ENCODE measurements at regions not wholly inside any gene's neighbourhood (a gene's known extent, or its start where the extent isn't known, plus 50 kb on each side); places are given as distances from the start of the nearest gene placed in this dataset.
A peak's percentile ranks its signal among the peaks of the same experiment; 100 is the strongest.

DNA sequence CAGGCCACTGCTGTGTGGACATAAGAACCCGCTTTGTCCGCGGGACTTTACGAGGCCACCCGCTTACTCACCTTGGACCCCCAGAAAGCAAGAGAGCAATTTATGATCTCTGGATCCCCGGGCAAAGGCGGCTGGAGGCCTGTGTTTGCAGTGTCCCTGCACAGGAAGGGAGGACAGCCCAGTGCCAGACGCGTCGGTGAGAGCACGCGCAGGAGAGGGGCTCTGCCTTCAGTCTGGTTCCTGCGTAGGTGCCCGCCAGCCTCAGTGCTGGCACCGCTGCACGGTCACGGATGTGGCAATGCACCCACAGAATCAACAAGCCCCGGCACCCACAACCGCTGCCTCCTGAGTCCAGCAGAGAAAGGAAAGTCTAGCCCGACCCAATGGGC is 248.4 kb downstream of the C16orf95 start:
- WGBS, 2 experiments, result 93 to 94% methylated on average over 20 of the region's 20 CpGs
- Histone ChIP-seq H3K27me3 (ENCODE audit: control insufficient read depth, insufficient read depth, low read length, poor library complexity, severe bottlenecking) (peaks cover 3% of the 10 kb centered on the region), H3K4me1 (ENCODE audit: control insufficient read depth, insufficient read depth, low read length) (peaks cover 9% of the 10 kb centered on the region)

DNA sequence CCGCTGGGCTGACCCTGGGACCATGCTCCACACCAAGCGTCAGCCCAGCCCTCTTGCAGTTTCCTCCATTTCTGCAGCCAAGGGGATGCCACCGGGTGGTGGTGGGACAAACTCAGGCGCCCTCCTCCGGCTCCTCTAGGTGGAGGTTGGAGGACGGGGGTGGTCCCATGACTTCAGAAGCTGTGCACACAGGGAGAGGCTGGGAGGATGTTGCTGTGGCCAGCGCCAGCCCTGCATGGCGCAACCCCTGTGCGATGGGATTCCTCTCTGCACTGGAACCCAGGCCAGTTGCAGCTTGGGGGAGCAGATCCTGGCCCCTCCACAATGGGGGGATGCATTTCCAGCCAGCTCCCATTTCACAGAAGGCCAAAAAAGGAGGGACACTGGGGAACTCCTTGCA is 246.5 kb downstream of the C16orf95 start:
- Histone ChIP-seq H3K4me3 (ENCODE audit: insufficient read depth, low read depth, low read length) (no peak overlapping the region), H3K27ac (ENCODE audit: insufficient read depth, low read depth, low read length, poor library complexity, severe bottlenecking) (no peak overlapping the region)
- 94% methylated on average over 9 of the region's 9 CpGs for WGBS, 2 experiments

More for the DNA sequence above, 248.4 kb downstream of the C16orf95 start:
- Histone ChIP-seq H3K9me3 (ENCODE audit: control insufficient read depth, low read length) (no peaks in the 10 kb centered on the region), H3K4me3 (ENCODE audit: insufficient read depth, low read depth, low read length) (no peak overlapping the region), H3K36me3 (ENCODE audit: control insufficient read depth, insufficient read depth, low read length) (no peaks in the 10 kb centered on the region), H3K27ac (ENCODE audit: insufficient read depth, low read depth, low read length, poor library complexity, severe bottlenecking) (no peak overlapping the region)

DNA sequence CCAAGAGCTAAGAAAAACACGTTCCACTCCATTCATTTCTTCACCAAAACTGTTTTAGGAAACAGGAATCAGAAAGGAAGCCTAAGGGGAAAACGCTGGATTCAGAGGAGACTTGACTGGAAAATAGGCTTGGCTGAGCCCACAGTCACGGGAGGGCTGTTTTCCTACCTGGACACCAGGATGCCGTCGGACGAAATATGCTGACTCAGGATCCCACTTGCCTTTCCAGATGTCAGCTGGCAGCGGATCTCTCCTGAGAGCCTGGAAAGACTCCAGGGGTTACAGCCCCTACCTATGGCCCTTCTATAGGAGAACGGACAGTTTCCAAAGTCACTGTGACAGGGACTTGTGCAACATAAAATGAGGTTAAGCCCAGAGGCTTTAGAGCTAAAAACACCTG is 245.1 kb downstream of the C16orf95 start:
- Histone ChIP-seq H3K36me3 (ENCODE audit: control insufficient read depth, insufficient read depth, low read length) (no peaks in the 10 kb centered on the region), H3K4me3 (ENCODE audit: insufficient read depth, low read depth, low read length) (no peak overlapping the region), H3K27ac (ENCODE audit: insufficient read depth, low read depth, low read length, poor library complexity, severe bottlenecking) (no peak overlapping the region), H3K9me3 (ENCODE audit: control insufficient read depth, low read length) (no peaks in the 10 kb centered on the region), H3K27me3 (ENCODE audit: control insufficient read depth, insufficient read depth, low read length, poor library complexity, severe bottlenecking) (no peaks in the 10 kb centered on the region), H3K4me1 (ENCODE audit: control insufficient read depth, insufficient read depth, low read length) (peaks cover 18% of the 10 kb centered on the region)
- WGBS, 2 experiments, result 91 to 95% methylated on average over 8 of the region's 8 CpGs

More for the DNA sequence above, 246.5 kb downstream of the C16orf95 start:
- Histone ChIP-seq H3K4me1 (ENCODE audit: control insufficient read depth, insufficient read depth, low read length) (peaks cover 18% of the 10 kb centered on the region), H3K9me3 (ENCODE audit: control insufficient read depth, low read length) (no peaks in the 10 kb centered on the region), H3K27me3 (ENCODE audit: control insufficient read depth, insufficient read depth, low read length, poor library complexity, severe bottlenecking) (no peaks in the 10 kb centered on the region), H3K36me3 (ENCODE audit: control insufficient read depth, insufficient read depth, low read length) (no peaks in the 10 kb centered on the region)

DNA sequence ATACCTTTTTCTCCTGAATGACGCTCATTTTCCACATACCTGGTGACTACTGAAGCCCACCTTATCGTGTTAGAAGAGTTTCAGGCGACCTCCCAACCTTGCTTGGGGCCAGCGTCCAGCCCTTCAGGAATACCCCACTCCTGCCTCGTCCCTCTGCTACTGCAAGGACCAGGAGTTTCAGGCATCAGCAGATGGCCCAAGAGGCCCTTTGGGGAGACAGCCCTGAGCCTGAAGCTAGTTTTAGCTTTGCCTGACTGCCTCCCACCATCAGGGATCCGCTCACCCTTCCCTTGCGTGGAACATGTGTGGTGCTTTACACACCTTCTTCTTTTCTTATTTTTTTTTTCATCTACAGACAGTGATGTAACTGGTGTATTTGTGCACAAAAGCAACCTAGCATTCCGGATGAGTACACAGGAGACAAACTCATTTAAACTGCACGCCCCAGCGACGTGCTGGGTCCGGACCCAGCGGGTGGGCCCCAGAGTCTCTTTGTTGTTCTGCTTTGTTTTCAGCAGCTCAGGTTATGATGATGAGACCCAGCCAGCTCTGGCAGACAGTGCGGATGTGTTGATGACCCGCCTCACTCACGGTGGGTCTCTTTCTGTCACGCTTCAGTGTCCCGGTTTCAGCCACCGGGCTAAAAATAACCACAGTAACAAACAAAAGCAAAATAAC is 242.4 kb downstream of the C16orf95 start:
- WGBS, 2 experiments, result 84 to 87% methylated on average over 19 of the region's 19 CpGs
- Histone ChIP-seq H3K4me3 (ENCODE audit: insufficient read depth, low read depth, low read length) (no peak overlapping the region), H3K27ac (ENCODE audit: insufficient read depth, low read depth, low read length, poor library complexity, severe bottlenecking) (peak overlapping the region; percentile 2), H3K36me3 (ENCODE audit: control insufficient read depth, insufficient read depth, low read length) (no peaks in the 10 kb centered on the region), H3K27me3 (ENCODE audit: control insufficient read depth, insufficient read depth, low read length, poor library complexity, severe bottlenecking) (no peaks in the 10 kb centered on the region), H3K9me3 (ENCODE audit: control insufficient read depth, low read length) (no peaks in the 10 kb centered on the region), H3K4me1 (ENCODE audit: control insufficient read depth, insufficient read depth, low read length) (peaks cover 9% of the 10 kb centered on the region)

GRCh38 chr16:87075319-87075860 is 241.8 kb downstream of the C16orf95 start:
- H3K4me3 ChIP-seq (ENCODE audit: insufficient read depth, low read depth, low read length), result no peak overlapping the region
- peaks cover 9% of the 10 kb centered on the region for H3K4me1 ChIP-seq (ENCODE audit: control insufficient read depth, insufficient read depth, low read length)
- H3K36me3 ChIP-seq (ENCODE audit: control insufficient read depth, insufficient read depth, low read length), result no peaks in the 10 kb centered on the region
- H3K27me3 ChIP-seq (ENCODE audit: control insufficient read depth, insufficient read depth, low read length, poor library complexity, severe bottlenecking), result no peaks in the 10 kb centered on the region
- no peaks in the 10 kb centered on the region for H3K9me3 ChIP-seq (ENCODE audit: control insufficient read depth, low read length)
- 91 to 94% methylated on average over 12 of the region's 12 CpGs for WGBS, 2 experiments
- no peak overlapping the region for H3K27ac ChIP-seq (ENCODE audit: insufficient read depth, low read depth, low read length, poor library complexity, severe bottlenecking)

GRCh38 chr16:87076331-87076949 is 240.8 kb downstream of the C16orf95 start:
- H3K27ac ChIP-seq (ENCODE audit: insufficient read depth, low read depth, low read length, poor library complexity, severe bottlenecking), result no peak overlapping the region
- 85 to 87% methylated on average over 20 of the region's 20 CpGs for WGBS, 2 experiments
- no peaks in the 10 kb centered on the region for H3K9me3 ChIP-seq (ENCODE audit: control insufficient read depth, low read length)
- no peaks in the 10 kb centered on the region for H3K36me3 ChIP-seq (ENCODE audit: control insufficient read depth, insufficient read depth, low read length)
- peaks cover 9% of the 10 kb centered on the region for H3K4me1 ChIP-seq (ENCODE audit: control insufficient read depth, insufficient read depth, low read length)
- H3K4me3 ChIP-seq (ENCODE audit: insufficient read depth, low read depth, low read length), result no peak overlapping the region
- H3K27me3 ChIP-seq (ENCODE audit: control insufficient read depth, insufficient read depth, low read length, poor library complexity, severe bottlenecking), result no peaks in the 10 kb centered on the region

DNA sequence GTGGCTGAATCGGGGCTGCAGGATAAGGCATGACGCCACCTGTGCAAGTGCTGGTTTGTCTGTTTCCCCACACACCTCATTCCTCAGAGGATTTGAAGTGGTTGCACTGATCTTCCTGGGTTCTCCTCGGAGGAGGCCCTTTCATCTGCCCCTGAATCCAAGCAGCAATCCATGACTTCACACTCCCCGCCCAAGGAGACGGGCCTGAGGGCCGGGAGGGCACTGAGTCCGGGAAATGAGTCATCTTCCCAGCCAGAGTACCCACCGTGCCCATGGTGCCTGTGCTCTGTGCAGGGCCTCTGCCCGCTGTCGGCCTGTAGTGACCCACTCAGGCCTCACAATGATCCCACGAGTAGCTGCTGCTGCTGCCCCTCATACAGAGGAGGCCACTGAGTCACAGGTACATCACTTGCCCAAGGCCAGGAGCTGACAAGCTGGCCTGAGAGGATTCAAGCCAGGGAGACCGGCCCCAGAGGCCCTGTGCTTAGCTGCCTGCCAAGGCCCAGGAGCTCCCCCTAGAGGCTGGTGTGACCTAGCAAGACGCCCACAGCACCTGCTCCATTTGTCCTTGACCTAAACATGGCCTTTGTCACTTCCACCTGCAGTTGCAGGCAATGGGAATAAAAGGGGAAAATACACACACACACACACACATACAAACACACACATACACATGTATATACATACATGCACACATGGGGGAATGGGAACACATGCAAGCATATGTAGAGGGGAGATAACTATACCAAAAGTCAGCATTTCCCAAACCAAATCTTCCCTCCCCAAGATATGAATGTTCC is 240.0 kb downstream of the C16orf95 start:
- H3K36me3 ChIP-seq (ENCODE audit: control insufficient read depth, insufficient read depth, low read length), result no peaks in the 10 kb centered on the region
- H3K4me1 ChIP-seq (ENCODE audit: control insufficient read depth, insufficient read depth, low read length), result peaks cover 9% of the 10 kb centered on the region
- H3K27me3 ChIP-seq (ENCODE audit: control insufficient read depth, insufficient read depth, low read length, poor library complexity, severe bottlenecking), result no peaks in the 10 kb centered on the region
- H3K27ac ChIP-seq (ENCODE audit: insufficient read depth, low read depth, low read length, poor library complexity, severe bottlenecking), result no peak overlapping the region
- WGBS, 2 experiments, result 79 to 81% methylated on average over 13 of the region's 13 CpGs
- H3K9me3 ChIP-seq (ENCODE audit: control insufficient read depth, low read length), result peaks cover 2% of the 10 kb centered on the region
- no peak overlapping the region for H3K4me3 ChIP-seq (ENCODE audit: insufficient read depth, low read depth, low read length)

- Histone ChIP-seq H3K9me3 (ENCODE audit: control insufficient read depth, low read length) (peaks cover 2% of the 10 kb centered on the region), H3K36me3 (ENCODE audit: control insufficient read depth, insufficient read depth, low read length) (no peaks in the 10 kb centered on the region), H3K4me3 (ENCODE audit: insufficient read depth, low read depth, low read length) (no peak overlapping the region), H3K27me3 (ENCODE audit: control insufficient read depth, insufficient read depth, low read length, poor library complexity, severe bottlenecking) (no peaks in the 10 kb centered on the region), H3K27ac (ENCODE audit: insufficient read depth, low read depth, low read length, poor library complexity, severe bottlenecking) (no peak overlapping the region), H3K4me1 (ENCODE audit: control insufficient read depth, insufficient read depth, low read length) (peaks cover 9% of the 10 kb centered on the region)
- 94 to 97% methylated on average over 5 of the region's 5 CpGs for WGBS, 2 experiments
Measured at GRCh38 chr16:87077750-87078127, 239.5 kb downstream of the C16orf95 start.

DNA sequence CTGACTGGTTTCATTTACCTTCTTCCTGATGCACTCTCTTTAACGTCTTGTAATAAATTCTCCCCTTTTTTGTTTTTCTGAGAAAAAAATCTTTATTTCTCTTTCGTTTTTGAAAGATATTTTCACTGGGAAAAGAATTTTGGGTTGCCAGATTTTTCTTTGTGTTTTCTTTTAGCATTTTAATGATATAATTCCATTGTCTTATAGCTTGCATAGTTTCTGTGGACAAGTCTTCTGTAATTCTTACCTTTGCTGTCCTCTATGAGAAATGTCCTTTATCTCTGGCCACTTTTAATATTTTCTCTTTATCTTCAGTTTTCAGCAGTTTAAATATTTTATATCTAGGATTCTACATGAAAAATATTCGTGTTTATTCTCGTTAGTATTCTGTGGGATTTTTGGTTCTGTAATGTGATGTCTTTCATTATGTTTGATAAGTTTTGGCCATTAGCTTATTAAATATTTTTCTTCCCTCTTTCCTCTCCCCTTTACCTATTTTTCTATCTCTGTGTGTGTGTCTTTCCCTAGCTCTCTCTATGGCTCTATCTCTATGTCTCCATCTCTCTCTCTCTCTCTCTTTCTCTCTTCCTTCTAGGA is 236.5 kb downstream of the C16orf95 start:
- H3K9me3 ChIP-seq (ENCODE audit: control insufficient read depth, low read length), result peaks cover 2% of the 10 kb centered on the region

DNA sequence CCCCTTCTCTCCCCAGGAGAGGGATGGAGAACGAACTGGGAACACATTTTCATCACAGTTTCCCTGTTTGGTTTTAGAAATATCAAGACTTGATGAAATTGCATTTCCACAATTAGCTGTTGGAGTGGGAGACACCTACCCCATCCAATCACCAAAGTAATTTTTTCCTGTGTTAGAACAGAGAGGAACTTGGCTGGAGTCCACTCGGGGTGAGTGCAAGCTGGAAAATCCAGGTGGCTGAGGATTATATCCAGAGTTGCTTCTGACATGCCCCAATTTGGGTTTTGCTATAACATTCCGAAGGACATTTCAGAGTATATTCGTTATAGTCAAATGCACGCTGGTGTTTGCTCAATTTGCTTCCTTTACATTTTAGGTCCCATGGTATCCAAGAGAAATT is 231.8 kb downstream of the C16orf95 start:
- Histone ChIP-seq H3K4me1 (ENCODE audit: control insufficient read depth, insufficient read depth, low read length) (no peaks in the 10 kb centered on the region), H3K36me3 (ENCODE audit: control insufficient read depth, insufficient read depth, low read length) (no peaks in the 10 kb centered on the region), H3K4me3 (ENCODE audit: insufficient read depth, low read depth, low read length) (no peak overlapping the region), H3K27ac (ENCODE audit: insufficient read depth, low read depth, low read length, poor library complexity, severe bottlenecking) (no peak overlapping the region), H3K27me3 (ENCODE audit: control insufficient read depth, insufficient read depth, low read length, poor library complexity, severe bottlenecking) (no peaks in the 10 kb centered on the region), H3K9me3 (ENCODE audit: control insufficient read depth, low read length) (peaks cover 2% of the 10 kb centered on the region)
- 92 to 93% methylated on average over 5 of the region's 5 CpGs for WGBS, 2 experiments

More for the DNA sequence above, 236.5 kb downstream of the C16orf95 start:
- H3K4me1 ChIP-seq (ENCODE audit: control insufficient read depth, insufficient read depth, low read length), result no peaks in the 10 kb centered on the region
- no peaks in the 10 kb centered on the region for H3K36me3 ChIP-seq (ENCODE audit: control insufficient read depth, insufficient read depth, low read length)
- 69 to 100% methylated on average over 1 to 2 of the region's 4 CpGs for WGBS, 2 experiments
- H3K4me3 ChIP-seq (ENCODE audit: insufficient read depth, low read depth, low read length), result no peak overlapping the region
- H3K27me3 ChIP-seq (ENCODE audit: control insufficient read depth, insufficient read depth, low read length, poor library complexity, severe bottlenecking), result no peaks in the 10 kb centered on the region
- no peak overlapping the region for H3K27ac ChIP-seq (ENCODE audit: insufficient read depth, low read depth, low read length, poor library complexity, severe bottlenecking)
